ENCODE measurements at regions not wholly inside any gene's neighbourhood (a gene's known extent, or its start where the extent isn't known, plus 50 kb on each side); places are given as distances from the start of the nearest gene placed in this dataset.

GRCh38 chr20:43252761-43253160 is 63.1 kb upstream of the PTPRT start:
- no peak for TF ChIP-seq POLR2A (IDR thresholded peaks at IDR 0.05)
- TF ChIP-seq, protein P1, sequence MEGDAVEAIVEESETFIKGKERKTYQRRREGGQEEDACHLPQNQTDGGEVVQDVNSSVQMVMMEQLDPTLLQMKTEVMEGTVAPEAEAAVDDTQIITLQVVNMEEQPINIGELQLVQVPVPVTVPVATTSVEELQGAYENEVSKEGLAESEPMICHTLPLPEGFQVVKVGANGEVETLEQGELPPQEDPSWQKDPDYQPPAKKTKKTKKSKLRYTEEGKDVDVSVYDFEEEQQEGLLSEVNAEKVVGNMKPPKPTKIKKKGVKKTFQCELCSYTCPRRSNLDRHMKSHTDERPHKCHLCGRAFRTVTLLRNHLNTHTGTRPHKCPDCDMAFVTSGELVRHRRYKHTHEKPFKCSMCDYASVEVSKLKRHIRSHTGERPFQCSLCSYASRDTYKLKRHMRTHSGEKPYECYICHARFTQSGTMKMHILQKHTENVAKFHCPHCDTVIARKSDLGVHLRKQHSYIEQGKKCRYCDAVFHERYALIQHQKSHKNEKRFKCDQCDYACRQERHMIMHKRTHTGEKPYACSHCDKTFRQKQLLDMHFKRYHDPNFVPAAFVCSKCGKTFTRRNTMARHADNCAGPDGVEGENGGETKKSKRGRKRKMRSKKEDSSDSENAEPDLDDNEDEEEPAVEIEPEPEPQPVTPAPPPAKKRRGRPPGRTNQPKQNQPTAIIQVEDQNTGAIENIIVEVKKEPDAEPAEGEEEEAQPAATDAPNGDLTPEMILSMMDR (IDR thresholded peaks at IDR 0.05): no peak

Measured in heart left ventricle (tissue), 13 donors.